ENCODE measurements at regions not wholly inside any gene's neighbourhood (a gene's known extent, or its start where the extent isn't known, plus 50 kb on each side); places are given as distances from the start of the nearest gene placed in this dataset.

DNA sequence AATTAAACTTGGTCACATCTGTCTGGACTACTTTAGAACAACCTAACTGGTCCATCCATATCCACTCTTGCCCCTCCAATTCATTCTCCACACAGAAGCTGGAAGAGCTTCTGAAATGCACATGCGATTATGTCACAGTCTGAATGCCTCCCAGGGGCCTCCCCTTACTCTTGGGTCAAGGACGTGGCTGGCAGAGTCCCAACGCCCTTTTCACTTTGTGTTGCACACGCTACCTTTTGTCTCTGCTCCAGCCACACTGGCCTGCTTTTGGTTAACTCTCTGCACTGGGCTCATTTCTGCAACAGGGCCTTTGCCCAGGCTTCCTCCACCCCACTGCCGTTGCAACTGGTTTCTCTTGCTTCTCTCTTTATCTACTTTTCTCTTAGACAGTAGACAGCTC, 245.2 kb downstream of the IL20RB start:
- H3K27me3 ChIP-seq (ENCODE audit: control insufficient read depth in 2 of 2, insufficient read depth in 2 of 2, low read length in 2 of 2), result no peaks in the 10 kb centered on the region
- H3K36me3 ChIP-seq (replicated peaks in 1 of 2; ENCODE audit: control insufficient read depth in 1 of 2, insufficient read depth in 2 of 2, low read length in 2 of 2), result no peaks in the 10 kb centered on the region
- no peak overlapping the region for H3K4me2 ChIP-seq (replicated peaks; ENCODE audit: extremely low read depth, low read length, poor library complexity, severe bottlenecking)
- Mint-ChIP-seq H3K4me1 (no peaks in the 10 kb centered on the region), H3K27ac (no peak overlapping the region), H3K9me3 (peaks cover 0 to 9% (median 3%) of the 10 kb centered on the region in 7 donors), H3K27me3 (ENCODE audit: low read depth in 3 of 3) (peaks cover 0 to 3% (median 0%) of the 10 kb centered on the region in 3 donors), H3K36me3 (no peaks in the 10 kb centered on the region), H3K4me3 (no peak overlapping the region)
- TF ChIP-seq, protein P1, sequence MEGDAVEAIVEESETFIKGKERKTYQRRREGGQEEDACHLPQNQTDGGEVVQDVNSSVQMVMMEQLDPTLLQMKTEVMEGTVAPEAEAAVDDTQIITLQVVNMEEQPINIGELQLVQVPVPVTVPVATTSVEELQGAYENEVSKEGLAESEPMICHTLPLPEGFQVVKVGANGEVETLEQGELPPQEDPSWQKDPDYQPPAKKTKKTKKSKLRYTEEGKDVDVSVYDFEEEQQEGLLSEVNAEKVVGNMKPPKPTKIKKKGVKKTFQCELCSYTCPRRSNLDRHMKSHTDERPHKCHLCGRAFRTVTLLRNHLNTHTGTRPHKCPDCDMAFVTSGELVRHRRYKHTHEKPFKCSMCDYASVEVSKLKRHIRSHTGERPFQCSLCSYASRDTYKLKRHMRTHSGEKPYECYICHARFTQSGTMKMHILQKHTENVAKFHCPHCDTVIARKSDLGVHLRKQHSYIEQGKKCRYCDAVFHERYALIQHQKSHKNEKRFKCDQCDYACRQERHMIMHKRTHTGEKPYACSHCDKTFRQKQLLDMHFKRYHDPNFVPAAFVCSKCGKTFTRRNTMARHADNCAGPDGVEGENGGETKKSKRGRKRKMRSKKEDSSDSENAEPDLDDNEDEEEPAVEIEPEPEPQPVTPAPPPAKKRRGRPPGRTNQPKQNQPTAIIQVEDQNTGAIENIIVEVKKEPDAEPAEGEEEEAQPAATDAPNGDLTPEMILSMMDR (IDR thresholded peaks at IDR 0.05), result no peak
- WGBS (ENCODE audit: insufficient coverage), result 87% methylated on average over 4 of the region's 5 CpGs
- no peak overlapping the region for H3K4me3 ChIP-seq (replicated peaks in 1 of 3; ENCODE audit: low read depth in 2 of 3, low read length in 3 of 3)
- H2AFZ ChIP-seq (ENCODE audit: insufficient read depth, low read depth, low read length, poor library complexity, severe bottlenecking), result no peak overlapping the region
- no peaks in the 10 kb centered on the region for H3K79me2 ChIP-seq (ENCODE audit: insufficient read depth, low read length)
- no peaks in the 10 kb centered on the region for H3K4me1 ChIP-seq (ENCODE audit: control insufficient read depth in 1 of 2, insufficient read depth in 2 of 2, low read length in 2 of 2)
- DNase-seq, result no peak
- H3K9me3 ChIP-seq (replicated peaks in 1 of 2; ENCODE audit: control insufficient read depth in 1 of 2, insufficient read depth in 1 of 2, low read length in 2 of 2), result no peaks in the 10 kb centered on the region
- H3K9ac ChIP-seq (ENCODE audit: insufficient read depth, low read length, poor library complexity, severe bottlenecking), result no peak overlapping the region
- H4K20me1 ChIP-seq (ENCODE audit: insufficient read depth, low read length), result no peaks in the 10 kb centered on the region
- intact Hi-C loops (cut with micrococcal nuclease), result no loop called here
- H3K27ac ChIP-seq (ENCODE audit: low read depth in 1 of 2, low read length in 2 of 2), result no peak overlapping the region

- Mint-ChIP-seq H3K27ac (no peak overlapping the region), H3K36me3 (no peaks in the 10 kb centered on the region), H3K27me3 (ENCODE audit: low read depth in 3 of 3) (peaks cover 0 to 3% (median 0%) of the 10 kb centered on the region in 3 donors), H3K4me1 (no peaks in the 10 kb centered on the region), H3K9me3 (peaks cover 0 to 2% (median 0%) of the 10 kb centered on the region in 7 donors), H3K4me3 (no peak overlapping the region)
- Histone ChIP-seq H3K4me3 (replicated peaks in 1 of 3; ENCODE audit: low read depth in 2 of 3, low read length in 3 of 3) (no peak overlapping the region), H3K27ac (ENCODE audit: low read depth in 1 of 2, low read length in 2 of 2) (no peak overlapping the region), H4K20me1 (ENCODE audit: insufficient read depth, low read length) (no peaks in the 10 kb centered on the region), H3K27me3 (ENCODE audit: control insufficient read depth in 2 of 2, insufficient read depth in 2 of 2, low read length in 2 of 2) (no peaks in the 10 kb centered on the region), H3K4me1 (ENCODE audit: control insufficient read depth in 1 of 2, insufficient read depth in 2 of 2, low read length in 2 of 2) (no peaks in the 10 kb centered on the region), H3K79me2 (ENCODE audit: insufficient read depth, low read length) (no peaks in the 10 kb centered on the region), H2AFZ (ENCODE audit: insufficient read depth, low read depth, low read length, poor library complexity, severe bottlenecking) (no peak overlapping the region), H3K36me3 (replicated peaks in 1 of 2; ENCODE audit: control insufficient read depth in 1 of 2, insufficient read depth in 2 of 2, low read length in 2 of 2) (no peaks in the 10 kb centered on the region), H3K4me2 (replicated peaks; ENCODE audit: extremely low read depth, low read length, poor library complexity, severe bottlenecking) (no peak overlapping the region), H3K9me3 (replicated peaks in 1 of 2; ENCODE audit: control insufficient read depth in 1 of 2, insufficient read depth in 1 of 2, low read length in 2 of 2) (no peaks in the 10 kb centered on the region), H3K9ac (ENCODE audit: insufficient read depth, low read length, poor library complexity, severe bottlenecking) (no peak overlapping the region)
- TF ChIP-seq, protein P1 (IDR thresholded peaks at IDR 0.05), result no peak
- WGBS (ENCODE audit: insufficient coverage), result 82% methylated on average over 3 of the region's 3 CpGs
- intact Hi-C loops (cut with micrococcal nuclease), result no loop called here
- DNase-seq, result no peak
Observed at GRCh38 chr3:137204409-137204808, 246.6 kb downstream of the IL20RB start.

All from CD14-positive monocyte (primary cell).